ENCODE measurements at regions not wholly inside any gene's neighbourhood (a gene's known extent, or its start where the extent isn't known, plus 50 kb on each side); places are given as distances from the start of the nearest gene placed in this dataset.

DNA sequence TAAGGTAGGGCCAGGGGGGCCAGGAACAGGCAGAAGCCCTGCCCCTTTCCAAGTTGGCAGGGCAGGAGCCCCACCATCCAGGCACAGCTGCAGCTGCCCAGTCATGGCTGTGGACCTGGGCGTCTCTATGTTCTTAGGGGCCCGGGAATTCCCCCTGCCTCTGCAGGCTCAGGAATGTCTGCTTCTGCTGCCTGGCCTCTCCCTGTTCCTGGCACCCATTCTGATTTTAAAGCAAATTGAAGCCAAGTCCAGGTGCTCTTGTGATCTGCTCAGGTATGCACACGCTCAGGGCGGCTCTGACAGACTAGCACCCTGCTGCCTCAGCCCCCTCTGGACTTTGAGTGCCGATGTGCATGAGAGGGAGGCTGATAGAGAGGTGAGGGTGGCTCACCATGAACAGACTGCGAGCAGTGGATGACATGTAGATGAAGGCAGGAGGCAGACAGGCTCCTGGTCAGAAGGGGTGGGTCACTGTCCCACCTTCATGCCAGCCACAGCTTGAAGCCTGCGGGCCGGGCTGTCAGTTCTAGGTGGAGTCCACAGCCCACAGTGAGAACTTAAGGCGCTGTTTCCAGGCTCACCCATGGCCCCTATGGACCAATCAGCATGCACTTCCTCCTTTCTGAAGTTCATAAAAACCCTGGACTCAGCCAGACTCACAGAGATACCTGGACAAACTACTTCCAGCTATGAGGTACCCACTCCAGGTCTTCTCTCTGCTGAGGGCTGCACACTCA lies 747.8 kb upstream of the GBE1 start:
- H3K4me3 ChIP-seq = no peak overlapping the region
- H3K9me3 ChIP-seq = no peaks in the 10 kb centered on the region
- TF ChIP-seq, protein P1, sequence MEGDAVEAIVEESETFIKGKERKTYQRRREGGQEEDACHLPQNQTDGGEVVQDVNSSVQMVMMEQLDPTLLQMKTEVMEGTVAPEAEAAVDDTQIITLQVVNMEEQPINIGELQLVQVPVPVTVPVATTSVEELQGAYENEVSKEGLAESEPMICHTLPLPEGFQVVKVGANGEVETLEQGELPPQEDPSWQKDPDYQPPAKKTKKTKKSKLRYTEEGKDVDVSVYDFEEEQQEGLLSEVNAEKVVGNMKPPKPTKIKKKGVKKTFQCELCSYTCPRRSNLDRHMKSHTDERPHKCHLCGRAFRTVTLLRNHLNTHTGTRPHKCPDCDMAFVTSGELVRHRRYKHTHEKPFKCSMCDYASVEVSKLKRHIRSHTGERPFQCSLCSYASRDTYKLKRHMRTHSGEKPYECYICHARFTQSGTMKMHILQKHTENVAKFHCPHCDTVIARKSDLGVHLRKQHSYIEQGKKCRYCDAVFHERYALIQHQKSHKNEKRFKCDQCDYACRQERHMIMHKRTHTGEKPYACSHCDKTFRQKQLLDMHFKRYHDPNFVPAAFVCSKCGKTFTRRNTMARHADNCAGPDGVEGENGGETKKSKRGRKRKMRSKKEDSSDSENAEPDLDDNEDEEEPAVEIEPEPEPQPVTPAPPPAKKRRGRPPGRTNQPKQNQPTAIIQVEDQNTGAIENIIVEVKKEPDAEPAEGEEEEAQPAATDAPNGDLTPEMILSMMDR (IDR thresholded peaks at IDR 0.05) = no peak
- TF ChIP-seq POLR2A (IDR thresholded peaks at IDR 0.05) = no peak
- no peaks in the 10 kb centered on the region for H3K4me1 ChIP-seq
- DNase-seq = no peak
- no peaks in the 10 kb centered on the region for H3K36me3 ChIP-seq
- H3K27me3 ChIP-seq = no peaks in the 10 kb centered on the region
- no peak overlapping the region for H3K27ac ChIP-seq

DNA sequence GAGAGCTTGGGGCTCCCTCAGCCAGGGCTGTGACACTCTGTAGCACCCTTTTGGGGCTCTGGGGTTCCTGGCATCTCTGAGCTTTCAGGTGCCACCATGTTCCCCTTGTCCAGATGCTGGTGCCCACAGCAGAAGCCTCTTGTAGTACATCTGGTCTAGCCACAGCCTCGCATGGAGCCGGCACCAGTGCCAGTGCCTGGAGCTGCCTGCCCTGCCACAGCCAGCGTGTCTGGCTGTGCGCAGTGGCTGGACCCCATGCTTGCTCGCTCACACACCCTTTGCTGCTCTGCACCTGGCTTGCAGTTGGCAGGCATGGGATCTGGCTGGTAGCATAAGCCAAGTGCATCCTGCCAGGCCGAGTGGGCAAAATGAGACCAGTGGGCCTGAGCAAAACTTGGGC lies 744.8 kb upstream of the GBE1 start:
- TF ChIP-seq, protein P1 (IDR thresholded peaks at IDR 0.05) = no peak
- TF ChIP-seq POLR2A (IDR thresholded peaks at IDR 0.05) = no peak
- H3K9me3 ChIP-seq = no peaks in the 10 kb centered on the region
- H3K36me3 ChIP-seq = no peaks in the 10 kb centered on the region
- no peaks in the 10 kb centered on the region for H3K27me3 ChIP-seq
- no peak for DNase-seq
- no peaks in the 10 kb centered on the region for H3K4me1 ChIP-seq
- H3K4me3 ChIP-seq = no peak overlapping the region
- H3K27ac ChIP-seq = no peak overlapping the region

DNA sequence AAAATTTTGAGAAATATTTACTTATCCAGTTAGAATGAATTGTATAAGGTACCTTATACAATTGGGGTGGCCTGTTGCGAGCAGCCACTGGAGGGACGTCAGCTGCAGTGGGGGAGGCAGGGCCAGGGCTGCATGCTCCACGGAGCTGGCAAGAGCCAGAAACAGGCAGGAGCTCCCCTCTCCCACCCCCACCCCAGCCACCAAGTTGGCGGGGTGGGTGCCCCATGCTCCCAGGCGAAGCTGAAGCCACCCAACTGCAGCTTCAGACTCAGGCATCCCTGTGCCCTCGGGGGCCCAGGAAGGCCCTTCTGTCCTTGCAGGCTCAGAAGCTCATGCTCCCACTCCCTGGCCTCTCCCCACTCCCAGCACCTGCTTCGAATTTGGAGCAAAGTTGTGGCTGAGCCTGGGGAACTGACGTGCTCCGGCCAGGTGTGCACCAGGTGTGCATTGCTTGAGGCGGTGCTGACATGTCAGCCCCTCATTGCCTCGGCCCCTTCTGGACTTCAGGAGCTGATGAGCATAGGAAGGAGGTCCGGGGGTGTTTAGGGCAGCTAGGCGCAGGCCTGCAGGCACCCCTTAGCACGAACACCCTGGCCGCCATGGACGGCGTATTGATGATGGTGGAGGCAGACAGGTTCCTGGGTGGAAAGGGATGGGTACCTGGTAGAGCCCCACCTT lies 743.8 kb upstream of the GBE1 start:
- Histone ChIP-seq H3K27ac (no peak overlapping the region), H3K27me3 (no peaks in the 10 kb centered on the region), H3K9me3 (no peaks in the 10 kb centered on the region), H3K4me1 (no peaks in the 10 kb centered on the region), H3K36me3 (no peaks in the 10 kb centered on the region), H3K4me3 (no peak overlapping the region)
- DNase-seq = peak in 1 of 3 donors; percentile 24
- TF ChIP-seq, protein P1 (IDR thresholded peaks at IDR 0.05) = no peak
- no peak for TF ChIP-seq POLR2A (IDR thresholded peaks at IDR 0.05)

DNA sequence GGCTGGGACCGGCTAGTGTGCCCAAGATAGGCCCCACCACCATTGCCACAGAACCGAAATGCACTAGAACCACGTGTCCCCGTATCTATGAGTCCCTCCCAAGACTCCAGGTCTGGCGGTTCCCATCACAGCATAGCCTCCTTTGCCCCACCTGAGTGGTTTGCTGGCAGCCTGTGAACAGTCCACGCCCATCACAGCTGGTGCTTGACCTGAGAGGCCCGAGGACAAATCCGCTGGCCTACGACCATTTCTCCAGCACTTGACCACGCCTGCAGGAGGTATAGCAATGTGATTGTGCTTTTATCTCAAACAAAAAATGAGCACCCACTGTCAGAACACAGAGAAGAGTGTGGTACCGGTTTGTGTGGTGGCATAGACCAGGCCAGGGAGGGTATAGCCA lies 736.7 kb upstream of the GBE1 start:
- Histone ChIP-seq H3K27me3 (no peaks in the 10 kb centered on the region), H3K36me3 (no peaks in the 10 kb centered on the region), H3K4me1 (no peaks in the 10 kb centered on the region), H3K9me3 (no peaks in the 10 kb centered on the region), H3K27ac (no peak overlapping the region), H3K4me3 (no peak overlapping the region)
- TF ChIP-seq, protein P1 (IDR thresholded peaks at IDR 0.05) = no peak
- TF ChIP-seq POLR2A (IDR thresholded peaks at IDR 0.05) = no peak
- no peak for DNase-seq

DNA sequence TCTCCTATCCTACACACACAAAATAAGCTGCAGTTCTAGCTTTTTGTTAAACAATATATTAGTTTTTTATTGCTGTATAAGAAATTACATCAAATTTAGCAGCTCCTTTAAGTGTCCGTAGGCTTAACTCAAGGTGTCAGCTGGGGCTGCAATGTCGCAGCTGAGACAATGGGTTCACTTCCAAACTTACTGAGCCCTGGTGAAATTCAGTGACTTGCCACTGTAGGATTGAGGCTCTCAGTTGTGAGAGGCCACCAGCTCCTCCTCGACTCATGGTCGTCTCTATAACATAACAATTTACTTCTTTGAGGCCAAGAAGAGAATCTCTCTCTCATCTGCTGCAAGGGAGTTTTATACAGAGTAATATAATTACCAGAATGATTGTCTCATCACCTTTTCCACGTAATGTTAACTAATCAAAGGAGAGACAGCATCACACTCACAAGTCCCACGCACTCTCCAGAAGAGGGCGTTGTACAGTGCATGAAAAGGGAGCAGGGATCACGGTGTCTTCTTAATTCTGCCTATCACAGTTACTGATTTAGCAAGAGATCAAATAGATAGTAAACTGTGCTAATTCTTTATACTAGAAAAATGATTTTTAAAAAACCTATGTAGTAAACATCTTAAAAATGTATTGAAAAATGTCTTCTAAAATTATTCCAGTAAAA lies 735.6 kb upstream of the GBE1 start:
- no peak for DNase-seq
- Histone ChIP-seq H3K4me3 (no peak overlapping the region), H3K27ac (no peak overlapping the region), H3K4me1 (no peaks in the 10 kb centered on the region), H3K36me3 (no peaks in the 10 kb centered on the region), H3K9me3 (no peaks in the 10 kb centered on the region), H3K27me3 (no peaks in the 10 kb centered on the region)
- no peak for TF ChIP-seq POLR2A (IDR thresholded peaks at IDR 0.05)
- TF ChIP-seq, protein P1 (IDR thresholded peaks at IDR 0.05) = no peak

All from Peyer's patch (tissue), 4 donors.